ENCODE measurements at regions not wholly inside any gene's neighbourhood (a gene's known extent, or its start where the extent isn't known, plus 50 kb on each side); places are given as distances from the start of the nearest gene placed in this dataset.

DNA sequence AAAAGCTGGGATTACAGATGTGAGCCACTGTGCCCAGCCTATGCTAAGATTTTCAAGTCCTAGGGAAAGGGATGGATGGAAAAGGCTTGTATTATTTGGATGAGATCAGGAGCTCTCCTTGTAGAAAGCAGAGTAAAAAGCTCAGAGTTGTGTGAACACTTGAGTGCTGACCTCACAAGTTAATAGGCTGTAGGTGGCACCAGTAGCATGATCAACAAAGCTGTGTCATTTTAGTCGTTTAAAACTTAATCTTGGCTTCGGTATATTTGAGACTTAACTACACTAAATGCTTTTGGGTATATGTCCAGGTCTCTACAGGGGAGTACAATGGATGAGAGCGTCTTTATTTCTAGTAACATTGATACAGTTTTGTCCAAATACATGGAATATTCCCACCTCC is 264.2 kb downstream of the TMEM38B start:
- TF ChIP-seq, protein P1, sequence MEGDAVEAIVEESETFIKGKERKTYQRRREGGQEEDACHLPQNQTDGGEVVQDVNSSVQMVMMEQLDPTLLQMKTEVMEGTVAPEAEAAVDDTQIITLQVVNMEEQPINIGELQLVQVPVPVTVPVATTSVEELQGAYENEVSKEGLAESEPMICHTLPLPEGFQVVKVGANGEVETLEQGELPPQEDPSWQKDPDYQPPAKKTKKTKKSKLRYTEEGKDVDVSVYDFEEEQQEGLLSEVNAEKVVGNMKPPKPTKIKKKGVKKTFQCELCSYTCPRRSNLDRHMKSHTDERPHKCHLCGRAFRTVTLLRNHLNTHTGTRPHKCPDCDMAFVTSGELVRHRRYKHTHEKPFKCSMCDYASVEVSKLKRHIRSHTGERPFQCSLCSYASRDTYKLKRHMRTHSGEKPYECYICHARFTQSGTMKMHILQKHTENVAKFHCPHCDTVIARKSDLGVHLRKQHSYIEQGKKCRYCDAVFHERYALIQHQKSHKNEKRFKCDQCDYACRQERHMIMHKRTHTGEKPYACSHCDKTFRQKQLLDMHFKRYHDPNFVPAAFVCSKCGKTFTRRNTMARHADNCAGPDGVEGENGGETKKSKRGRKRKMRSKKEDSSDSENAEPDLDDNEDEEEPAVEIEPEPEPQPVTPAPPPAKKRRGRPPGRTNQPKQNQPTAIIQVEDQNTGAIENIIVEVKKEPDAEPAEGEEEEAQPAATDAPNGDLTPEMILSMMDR (conservative IDR thresholded peaks at IDR 0.05; ENCODE audit: low read length): no peak
- no peak for TF ChIP-seq EZH2phosphoT487 (IDR thresholded peaks at IDR 0.05; ENCODE audit: borderline replicate concordance, low read depth, low read length)
